GM12878 (cell line): ENCODE measurements at regions not wholly inside any gene's neighbourhood (a gene's known extent, or its start where the extent isn't known, plus 50 kb on each side); places are given as distances from the start of the nearest gene placed in this dataset.

Experiments used
- ATAC-seq: fragments of 200-7000 bp; cut with Tn5 transposase; 3 replicates; pipeline ENCODE4 v1.9.1; 2020; ENCODE audit warnings: mild to moderate bottlenecking, moderate library complexity
- BruUV-seq: library from RNA; stranded (reverse); fragments of 400-500 nt; replicated peaks from 2 replicates; lab custom pipeline; 2021; lab: Mats Ljungman, UMichigan
- CTCF ChIA-PET: fragments of 300-600 bp; sonication (Branson Sonifier 250); formaldehyde crosslinking; extraction: SDS; loops from one replicate; lab custom pipeline; 2021; ENCODE audit warnings: inconsistent platforms; lab: Yijun Ruan, JAX
- POLR2A ChIA-PET: fragments of 350-600 bp; formaldehyde crosslinking; extraction: SDS; loops from one replicate; lab custom pipeline; 2021; ENCODE audit warnings: inconsistent platforms; lab: Charles Lee
- RAD21 ChIA-PET: fragments of 300-600 bp; sonication (Branson Sonifier 250); formaldehyde crosslinking; loops from one replicate; lab custom pipeline; 2023; ENCODE audit warnings: antibody characterized with exemption; ENCODE audit not compliant: unreplicated experiment; lab: Charles Lee
- SMC1A ChIA-PET: fragments of 300-600 bp; sonication (Branson Sonifier 250); formaldehyde crosslinking; loops from one replicate; lab custom pipeline; 2023; ENCODE audit not compliant: unreplicated experiment, uncharacterized antibody; lab: Charles Lee
- DNase-seq: peaks from one replicate; pipeline ENCODE4 v3.0.0-alpha.2; 2011; ENCODE audit warnings: low read depth, low spot score
- FAIRE-seq: peaks from 3 replicates; lab custom pipeline; 2011; peaks lifted over from hg19 to GRCh38; lab: Jason Lieb, UNC
- H2AFZ ChIP-seq: 2 replicates; pipeline ENCODE4 v1.6.0; 2011; ENCODE audit warnings: low read depth, low read length, control low read depth; ENCODE audit not compliant: control insufficient read depth
- H3K27ac ChIP-seq: 2 replicates; pipeline ENCODE4 v1.5.1; 2011; ENCODE audit warnings: control low read depth; ENCODE audit not compliant: control insufficient read depth, insufficient read depth
- H3K27me3 ChIP-seq, 2 experiments: replicated peaks in 1 of 2; 2 replicates each; pipeline versions ENCODE4 v1.6.0 to v1.6.1; 2011; ENCODE audit warnings: low read length in 1 of 2; ENCODE audit not compliant: control insufficient read depth in 2 of 2, insufficient read depth in 2 of 2
- H3K36me3 ChIP-seq, 2 experiments: 2 replicates each; pipeline ENCODE4 v1.5.1; 2011; ENCODE audit warnings: low read length in 1 of 2; ENCODE audit not compliant: control insufficient read depth in 2 of 2, insufficient read depth in 2 of 2
- H3K4me1 ChIP-seq: 2 replicates; pipeline ENCODE4 v1.6.1; 2011; ENCODE audit warnings: mild to moderate bottlenecking, low read length, moderate library complexity, mixed read lengths; ENCODE audit not compliant: control insufficient read depth, insufficient read depth
- H3K4me2 ChIP-seq: 2 replicates; pipeline ENCODE4 v1.6.0; 2011; ENCODE audit warnings: control low read depth; ENCODE audit not compliant: control insufficient read depth, insufficient read depth
- H3K4me3 ChIP-seq: fragments of 200-600 bp; sonication (generic); 2 replicates; pipeline ENCODE4 v1.5.1; 2016
- H3K79me2 ChIP-seq: 2 replicates; pipeline ENCODE4 v1.6.0; 2011; ENCODE audit warnings: low read length; ENCODE audit not compliant: control insufficient read depth, insufficient read depth
- H3K9ac ChIP-seq: 2 replicates; pipeline ENCODE4 v1.8.0; 2011; ENCODE audit warnings: low read length, control low read depth, mixed read lengths; ENCODE audit not compliant: control insufficient read depth, insufficient read depth
- H3K9me3 ChIP-seq: replicated peaks from 3 replicates; pipeline ENCODE4 v1.5.1; 2011; ENCODE audit warnings: mild to moderate bottlenecking, low read length; ENCODE audit not compliant: control insufficient read depth, insufficient read depth
- H4K20me1 ChIP-seq: 2 replicates; pipeline ENCODE4 v1.6.0; 2011; ENCODE audit not compliant: control insufficient read depth, insufficient read depth
- CHD1 ChIP-seq: IDR thresholded peaks from 2 replicates; pipeline ENCODE4 v1.6.1; 2012; ENCODE audit warnings: low read depth, low read length, improper control_type of control experiment
- GATAD2B ChIP-seq: fragments of 450-650 bp; conservative IDR thresholded peaks from 2 replicates; pipeline ENCODE4 v1.6.1; 2017; ENCODE audit warnings: low read depth, mild to moderate bottlenecking, moderate library complexity
- HDAC6 ChIP-seq: fragments of 200-600 bp; sonication (generic); IDR thresholded peaks from one replicate; pipeline ENCODE4 v1.8.0; 2017; ENCODE audit warnings: antibody characterized with exemption; ENCODE audit not compliant: unreplicated experiment
- MEF2B ChIP-seq: fragments of 450-650 bp; IDR thresholded peaks from 2 replicates; pipeline ENCODE4 v1.6.1; 2018; ENCODE audit warnings: mild to moderate bottlenecking, moderate library complexity; ENCODE audit not compliant: partially characterized antibody, poor library complexity, severe bottlenecking
- POLR2A ChIP-seq: IDR thresholded peaks from 2 replicates; pipeline ENCODE4 v1.6.1; 2011; ENCODE audit warnings: low read depth, mild to moderate bottlenecking, low read length
- SMAD1 ChIP-seq: fragments of 450-650 bp; IDR thresholded peaks from 2 replicates; pipeline ENCODE4 v1.6.1; 2018; ENCODE audit warnings: mild to moderate bottlenecking, low read depth; ENCODE audit not compliant: partially characterized antibody
- ZNF687 ChIP-seq: fragments of 450-650 bp; IDR thresholded peaks from 2 replicates; pipeline ENCODE4 v1.6.1; 2017; ENCODE audit warnings: mild to moderate bottlenecking, moderate library complexity
- WGBS: methylation state at CpG from one replicate; pipeline ENCODE4 v1.1.6; 2016; ENCODE audit warnings: low lambda C conversion rate; ENCODE audit not compliant: insufficient replicate concordance, insufficient coverage; ENCODE audit errors: missing lambda C conversion rate; 5-methylcytosine and 5-hydroxymethylcytosine counted together
- in situ Hi-C: fragments of 300-500 bp; cut with MboI; formaldehyde crosslinking; loops from 9 replicates; pipeline ENCODE4 v1.14.3; 2018; ENCODE audit warnings: mixed read lengths
- intact Hi-C: fragments of 100-400 bp; cut with micrococcal nuclease; formaldehyde crosslinking; loops from one replicate; pipeline ENCODE4 v1.14.2; 2022; ENCODE audit not compliant: unreplicated experiment

DNA sequence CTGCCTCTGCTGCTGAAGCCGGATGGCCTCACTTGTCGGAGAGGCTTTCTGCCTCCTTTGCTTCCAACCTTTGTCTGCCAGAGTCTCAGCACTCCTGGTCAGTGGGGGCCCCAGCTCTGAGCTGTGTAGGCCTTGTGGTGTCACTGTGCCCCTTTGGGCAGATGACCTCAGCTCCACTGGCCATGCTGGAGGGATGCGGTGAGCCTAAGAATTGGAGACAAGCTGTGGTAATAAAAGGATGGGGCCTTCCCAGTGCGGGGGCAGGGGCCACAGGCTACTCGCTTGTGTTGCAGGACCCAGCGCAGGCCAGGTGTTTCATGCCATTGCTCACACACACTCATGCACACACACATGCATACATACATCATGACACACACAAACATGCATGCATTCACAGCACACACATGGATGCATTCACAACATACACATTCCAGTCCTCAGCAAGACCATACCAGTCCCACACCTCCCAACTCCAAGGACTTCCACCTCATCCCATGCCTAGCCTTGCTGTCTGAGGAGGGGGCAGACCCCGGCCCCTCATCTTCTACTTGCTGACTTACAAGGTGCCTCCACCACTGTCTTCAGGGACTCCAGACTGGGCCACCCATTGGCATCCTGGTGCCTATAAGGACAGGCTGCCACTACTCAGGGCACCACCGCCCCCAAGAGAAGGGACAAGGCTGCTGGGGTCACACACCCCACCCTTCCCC, 237.7 kb downstream of the SYK start (continued):
- no peak for TF ChIP-seq SMAD1
- no peak for TF ChIP-seq CHD1

DNA sequence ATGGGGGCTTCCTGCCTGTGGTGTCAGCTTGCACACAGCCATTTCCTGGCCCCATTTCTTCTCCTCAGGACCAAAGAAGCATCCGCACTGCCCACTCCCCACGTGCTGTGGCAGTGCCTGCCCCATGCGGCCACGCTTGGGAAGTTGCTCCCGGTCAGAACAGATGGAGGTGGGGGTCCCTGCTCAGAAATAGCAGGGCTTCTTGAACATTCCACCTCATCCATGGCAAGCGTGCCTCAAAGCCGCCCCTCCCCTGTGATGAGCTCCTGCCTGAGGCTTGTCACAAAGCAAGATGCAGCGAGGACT, 238.2 kb downstream of the SYK start:
- intact Hi-C loops (loop anchor here (5.0 to 10.0 kb wide), 4 partner anchors 55 to 645 kb away; no protein-coding TSS in a partner anchor), in situ Hi-C loops (loop anchor here (5.0 kb wide), 1 partner anchor 388 kb away; no protein-coding TSS in a partner anchor)
- ChIA-PET SMC1A (no interaction called here), RAD21 (no interaction called here), POLR2A (no interaction called here), CTCF (no interaction called here)
- H3K27ac ChIP-seq = no peak overlapping the region
- H3K27me3 ChIP-seq = no peaks in the 10 kb centered on the region; a peak in 1 of 4 replicates
- no peak for DNase-seq
- no peak overlapping the region for H3K4me3 ChIP-seq
- no peak overlapping the region for H2AFZ ChIP-seq
- H3K4me2 ChIP-seq = no peak overlapping the region
- H3K9me3 ChIP-seq = no peaks in the 10 kb centered on the region
- no peak overlapping the region for H3K9ac ChIP-seq
- no peaks in the 10 kb centered on the region for H3K36me3 ChIP-seq
- BruUV-seq = no TSS peak
- 63% methylated on average over 8 of the region's 8 CpGs for WGBS
- peaks cover 22% of the 10 kb centered on the region for H3K4me1 ChIP-seq
- ATAC-seq = no peak
- H3K79me2 ChIP-seq = no peaks in the 10 kb centered on the region
- FAIRE-seq = no peak
- H4K20me1 ChIP-seq = no peaks in the 10 kb centered on the region
- TF ChIP-seq ZNF687 = no peak
- no peak for TF ChIP-seq MEF2B
- no peak for TF ChIP-seq GATAD2B
- TF ChIP-seq HDAC6 = no peak
- no peak for TF ChIP-seq POLR2A
- TF ChIP-seq, all 136 proteins: peak for 0
